Thyroid gland (tissue), 4 donors: ENCODE measurements at regions not wholly inside any gene's neighbourhood (a gene's known extent, or its start where the extent isn't known, plus 50 kb on each side); places are given as distances from the start of the nearest gene placed in this dataset.

Source experiments
- DNase-seq, 2 donors: peaks; one replicate each; pipeline ENCODE4 v3.0.0-alpha.2; 2019
- H3K27ac ChIP-seq, 3 donors: fragments of 200-600 bp; sonication (generic); 1 replicate in 2 of 3; 2 replicates in 1 of 3; pipeline ENCODE4 v1.5.1; 2016 to 2019; ENCODE audit warnings: mild to moderate bottlenecking in 1 of 3, moderate library complexity in 1 of 3
- H3K27me3 ChIP-seq: fragments of 200-600 bp; sonication (generic); one replicate; pipeline ENCODE4 v1.5.1; 2019
- H3K36me3 ChIP-seq, 2 donors: fragments of 200-600 bp; sonication (generic); one replicate each; pipeline ENCODE4 v1.5.1; 2016 to 2019
- H3K4me1 ChIP-seq, 2 donors: fragments of 200-600 bp; sonication (generic); one replicate each; pipeline ENCODE4 v1.5.1; 2017 to 2019
- H3K4me3 ChIP-seq, 3 donors: fragments of 200-600 bp; sonication (generic); replicated peaks in 1 of 3; 1 replicate in 2 of 3; 2 replicates in 1 of 3; pipeline ENCODE4 v1.5.1; 2016; ENCODE audit warnings: mild to moderate bottlenecking in 1 of 3
- H3K9me3 ChIP-seq: fragments of 200-600 bp; sonication (generic); one replicate; pipeline ENCODE4 v1.5.1; 2017
- CTCF ChIP-seq, 6 experiments: fragments of 200-600 bp in 3 of 6; fragments of 450-650 bp in 3 of 6; sonication (generic) in 3 of 6; IDR thresholded peaks; one replicate each; pipeline ENCODE4 v1.5.1; 2016 to 2019; ENCODE audit warnings: antibody characterized with exemption in 6 of 6, mild to moderate bottlenecking in 2 of 6, inconsistent platforms in 1 of 6, moderate library complexity in 1 of 6
- POLR2A ChIP-seq, 2 donors: fragments of 450-650 bp; IDR thresholded peaks; one replicate each; pipeline ENCODE4 v1.6.1; 2017; ENCODE audit warnings: antibody characterized with exemption in 2 of 2, mild to moderate bottlenecking in 2 of 2, moderate library complexity in 1 of 2
- WGBS, 2 donors: methylation state at CpG; one replicate each; pipeline ENCODE4 v1.1.5; 2017; 5-methylcytosine and 5-hydroxymethylcytosine counted together
- intact Hi-C: fragments of 100-400 bp; cut with DNase I; formaldehyde crosslinking; loops from one replicate; pipeline ENCODE4 v1.15.1; 2023

DNA sequence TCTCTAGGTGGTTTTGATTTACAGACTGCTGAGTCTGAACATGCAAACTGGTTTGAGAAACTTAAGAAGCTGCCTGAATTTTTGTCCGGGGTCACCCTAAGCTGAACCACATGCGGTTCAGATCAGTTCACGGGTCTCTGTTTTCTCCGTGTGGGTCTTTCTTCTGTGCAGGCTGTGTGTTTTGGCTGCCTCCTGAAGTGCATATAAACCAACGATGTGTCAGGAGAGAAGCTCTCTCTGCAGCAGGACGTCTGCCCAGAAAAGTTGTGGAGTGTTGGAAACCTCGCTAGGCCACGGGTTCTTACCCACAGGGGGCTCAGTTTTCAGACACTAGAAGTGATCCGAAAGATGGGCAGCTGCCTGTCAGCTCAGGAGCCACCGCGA, 364.2 kb downstream of the IRX2 start:
- H3K4me1 ChIP-seq = no peaks in the 10 kb centered on the region
- WGBS, 2 donors = 48 to 55% methylated on average over 11 of the region's 11 CpGs
- H3K27ac ChIP-seq = no peak overlapping the region
- no peaks in the 10 kb centered on the region for H3K36me3 ChIP-seq
- H3K4me3 ChIP-seq = no peak overlapping the region
- H3K27me3 ChIP-seq = no peaks in the 10 kb centered on the region
- no peak for DNase-seq
- TF ChIP-seq CTCF (IDR thresholded peaks at IDR 0.05) = no peak
- TF ChIP-seq POLR2A (IDR thresholded peaks at IDR 0.05) = no peak
- intact Hi-C loops = no loop called here
- H3K9me3 ChIP-seq = no peaks in the 10 kb centered on the region

DNA sequence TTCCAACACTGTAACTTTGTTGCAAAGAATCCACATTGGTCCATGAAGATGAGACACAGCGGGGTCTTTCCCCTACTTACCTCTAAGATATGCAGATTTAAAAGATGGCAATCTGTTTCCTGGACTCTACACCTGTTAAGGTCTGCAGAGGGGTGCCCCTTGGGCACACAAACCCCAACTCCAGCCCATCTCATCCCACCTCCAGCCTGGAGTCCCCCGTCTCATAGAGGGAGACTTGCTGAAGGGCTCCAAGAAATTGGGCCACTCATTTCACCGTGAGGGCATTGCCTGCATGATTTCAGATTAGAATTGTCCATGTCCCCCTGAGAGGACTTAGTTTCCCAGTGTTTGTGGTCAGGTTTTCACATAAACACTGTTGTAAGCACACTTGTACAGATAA, 365.7 kb downstream of the IRX2 start:
- TF ChIP-seq CTCF (IDR thresholded peaks at IDR 0.05) = no peak
- no peak for TF ChIP-seq POLR2A (IDR thresholded peaks at IDR 0.05)
- WGBS, 2 donors = 67 to 86% methylated on average over 3 of the region's 3 CpGs
- Histone ChIP-seq H3K27ac (no peak overlapping the region), H3K27me3 (no peaks in the 10 kb centered on the region), H3K4me1 (no peaks in the 10 kb centered on the region), H3K36me3 (no peaks in the 10 kb centered on the region), H3K4me3 (no peak overlapping the region), H3K9me3 (no peaks in the 10 kb centered on the region)
- intact Hi-C loops = no loop called here
- no peak for DNase-seq

- TF ChIP-seq CTCF (IDR thresholded peaks at IDR 0.05) (no peak), POLR2A (IDR thresholded peaks at IDR 0.05) (no peak)
Measured at GRCh38 chr5:2383698-2384065, 367.8 kb downstream of the IRX2 start.

DNA sequence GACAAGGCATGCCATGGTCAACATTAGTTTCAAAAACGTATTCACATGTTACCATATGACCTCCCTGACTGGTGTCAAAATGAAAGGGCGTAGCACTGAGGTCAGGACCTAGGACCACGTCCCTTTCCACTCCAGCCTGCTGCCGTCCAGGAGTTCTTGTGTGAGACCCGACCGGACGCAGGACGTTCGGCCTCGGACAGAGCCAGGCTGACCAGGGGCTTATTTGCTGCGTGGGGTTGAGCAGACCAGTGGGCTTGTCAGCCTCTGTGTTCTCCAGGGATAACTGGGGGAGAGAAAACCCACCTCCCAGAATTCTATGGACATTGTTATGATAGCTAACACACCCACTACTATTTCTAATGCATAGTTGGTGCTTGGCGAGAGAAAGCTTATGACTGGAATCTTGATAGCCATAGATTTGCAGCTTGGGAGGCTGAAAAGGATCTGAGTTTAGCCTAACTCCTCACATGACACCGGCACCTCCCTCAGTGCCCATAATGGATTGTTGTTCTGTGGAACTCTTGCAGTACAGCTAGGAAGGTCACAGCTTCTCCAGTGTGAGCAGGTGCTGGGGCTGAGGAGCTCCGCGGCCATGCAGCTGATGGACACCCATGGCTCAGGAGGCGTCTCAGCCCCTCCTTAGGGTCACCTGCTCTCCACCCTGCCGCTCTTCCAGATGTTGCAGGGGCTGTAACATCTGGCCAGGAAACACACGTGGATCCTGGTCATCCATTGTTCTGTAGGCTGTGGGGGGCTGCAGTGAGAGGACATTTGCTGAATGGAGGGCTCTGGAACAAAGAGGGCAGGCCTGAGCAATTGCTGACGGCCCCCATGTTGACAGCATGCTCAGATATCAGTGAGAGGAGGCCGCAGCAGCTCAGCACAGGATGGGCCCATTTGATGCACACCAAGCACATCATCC, 368.4 kb downstream of the IRX2 start:
- H3K36me3 ChIP-seq = no peaks in the 10 kb centered on the region
- 65 to 70% methylated on average over 20 of the region's 20 CpGs for WGBS, 2 donors
- no peak for DNase-seq
- intact Hi-C loops = no loop called here
- no peaks in the 10 kb centered on the region for H3K9me3 ChIP-seq
- TF ChIP-seq POLR2A (IDR thresholded peaks at IDR 0.05) (no peak), CTCF (IDR thresholded peaks at IDR 0.05) (no peak)
- no peaks in the 10 kb centered on the region for H3K27me3 ChIP-seq
- H3K4me1 ChIP-seq = no peaks in the 10 kb centered on the region
- H3K27ac ChIP-seq = no peak overlapping the region
- H3K4me3 ChIP-seq = no peak overlapping the region

More at GRCh38 chr5:2383698-2384065, 367.8 kb downstream of the IRX2 start:
- WGBS, 2 donors = 71 to 81% methylated on average over 10 of the region's 10 CpGs
- no peaks in the 10 kb centered on the region for H3K9me3 ChIP-seq
- H3K4me1 ChIP-seq = no peaks in the 10 kb centered on the region
- intact Hi-C loops = no loop called here
- no peaks in the 10 kb centered on the region for H3K27me3 ChIP-seq
- H3K27ac ChIP-seq = no peak overlapping the region
- no peak overlapping the region for H3K4me3 ChIP-seq
- no peaks in the 10 kb centered on the region for H3K36me3 ChIP-seq
- DNase-seq = no peak

DNA sequence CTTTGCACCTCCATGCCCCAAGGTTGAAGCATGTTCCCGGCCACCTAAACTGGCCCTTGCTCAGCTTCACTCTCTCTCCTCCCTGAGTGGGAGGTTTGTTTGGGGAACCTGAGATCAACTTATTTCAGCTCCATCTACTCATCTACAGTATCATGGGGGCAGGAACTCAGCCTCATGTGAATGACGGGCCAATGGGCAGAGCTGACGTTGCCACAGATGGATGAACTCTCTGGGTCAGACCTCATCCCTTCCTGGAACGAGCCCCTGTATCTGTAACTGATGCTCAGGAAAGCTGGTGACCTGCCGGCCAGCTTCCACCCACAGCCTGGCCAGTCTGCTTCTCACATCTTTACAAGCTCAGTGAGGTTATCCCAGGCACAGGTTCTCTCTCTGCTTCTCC, 369.6 kb downstream of the IRX2 start:
- no peak for TF ChIP-seq POLR2A (IDR thresholded peaks at IDR 0.05)
- no peaks in the 10 kb centered on the region for H3K9me3 ChIP-seq
- no peak overlapping the region for H3K27ac ChIP-seq
- H3K4me3 ChIP-seq = no peak overlapping the region
- WGBS, 2 donors = 84 to 88% methylated on average over 4 to 5 of the region's 5 CpGs
- DNase-seq = no peak
- no peaks in the 10 kb centered on the region for H3K27me3 ChIP-seq
- no peaks in the 10 kb centered on the region for H3K36me3 ChIP-seq
- intact Hi-C loops = no loop called here
- H3K4me1 ChIP-seq = no peaks in the 10 kb centered on the region
